Middle frontal gyrus (tissue), 1 donor: ENCODE measurements at regions not wholly inside any gene's neighbourhood (a gene's known extent, or its start where the extent isn't known, plus 50 kb on each side); places are given as distances from the start of the nearest gene placed in this dataset.
"Not testable (repeated sequence)": the region's sequence is repeated elsewhere in the genome, so short reads cannot be mapped to it uniquely, and the experiment has no call there.

ENCODE experiments used
- DNase-seq: peaks from one replicate; pipeline ENCODE4 v3.0.0-alpha.2; 2015; ENCODE audit warnings: low spot score; ENCODE audit errors: extremely low spot score

GRCh38 chr13:101003566-101003965 is 329.0 kb upstream of the TMTC4 start:
- DNase-seq: no peak

GRCh38 chr13:100989392-100989791 is 314.8 kb upstream of the TMTC4 start:
- no peak for DNase-seq

DNA sequence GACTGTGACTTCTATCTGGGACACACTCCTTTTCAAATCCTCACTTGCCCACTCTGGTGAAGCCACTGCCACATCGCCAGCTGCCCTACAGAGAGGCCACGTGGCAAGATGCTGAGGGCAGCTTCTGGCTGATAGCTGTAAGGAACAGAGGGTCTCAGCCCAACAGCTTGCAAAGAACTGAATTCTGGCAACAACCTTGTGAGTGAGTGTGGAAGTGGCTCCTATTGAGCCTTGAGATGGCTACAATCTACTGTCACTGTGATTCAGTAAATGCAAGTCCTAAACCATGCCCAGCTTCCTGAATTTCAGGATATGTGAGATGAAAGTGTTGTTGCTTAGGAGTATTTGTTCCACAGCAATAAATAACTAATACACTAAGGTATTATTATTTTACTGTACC is 314.3 kb upstream of the TMTC4 start:
- DNase-seq: no peak

GRCh38 chr13:100987948-100988347 is 313.4 kb upstream of the TMTC4 start:
- no peak for DNase-seq

- no peak for DNase-seq
Measured at GRCh38 chr13:100986571-100986970, 312.0 kb upstream of the TMTC4 start.

DNA sequence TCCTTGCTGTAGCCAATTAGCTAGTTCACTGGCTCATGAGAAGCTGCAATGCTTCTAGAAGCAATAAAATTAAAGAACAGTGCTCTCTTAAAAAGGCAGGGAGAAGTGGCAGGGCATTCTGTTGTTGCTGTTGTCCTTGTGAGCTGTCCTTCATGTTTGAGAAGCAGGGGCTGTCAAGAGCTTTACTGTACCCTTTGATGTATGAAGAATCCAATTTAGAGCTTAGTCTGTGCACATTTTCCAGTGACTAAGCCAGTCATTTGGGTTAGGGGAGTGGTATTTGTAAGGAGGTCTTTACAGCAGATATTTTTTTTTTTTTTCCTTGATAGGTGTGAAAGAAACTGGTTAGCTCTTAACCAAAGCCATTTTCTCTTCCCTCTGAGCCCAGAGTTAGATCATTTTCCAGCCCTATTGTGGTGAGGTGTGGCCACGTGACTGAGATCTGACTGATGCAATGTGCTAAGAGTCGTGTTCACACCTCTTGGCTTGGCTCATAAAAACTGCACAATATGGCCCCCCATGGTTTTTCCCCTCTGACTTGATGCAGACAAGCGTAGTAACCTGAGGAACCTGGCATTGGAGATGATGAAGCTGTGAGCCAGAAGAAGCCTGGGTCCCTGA is 309.6 kb upstream of the TMTC4 start:
- DNase-seq: no peak

- DNase-seq: no peak
Measured at GRCh38 chr13:100983111-100983510, 308.5 kb upstream of the TMTC4 start.

- no peak for DNase-seq
Measured at GRCh38 chr13:100980171-100980570, 305.6 kb upstream of the TMTC4 start.

GRCh38 chr13:100977841-100978240 is 303.2 kb upstream of the TMTC4 start:
- DNase-seq: no peak

- no peak for DNase-seq
Measured at GRCh38 chr13:100976993-100977392, 302.4 kb upstream of the TMTC4 start.

DNA sequence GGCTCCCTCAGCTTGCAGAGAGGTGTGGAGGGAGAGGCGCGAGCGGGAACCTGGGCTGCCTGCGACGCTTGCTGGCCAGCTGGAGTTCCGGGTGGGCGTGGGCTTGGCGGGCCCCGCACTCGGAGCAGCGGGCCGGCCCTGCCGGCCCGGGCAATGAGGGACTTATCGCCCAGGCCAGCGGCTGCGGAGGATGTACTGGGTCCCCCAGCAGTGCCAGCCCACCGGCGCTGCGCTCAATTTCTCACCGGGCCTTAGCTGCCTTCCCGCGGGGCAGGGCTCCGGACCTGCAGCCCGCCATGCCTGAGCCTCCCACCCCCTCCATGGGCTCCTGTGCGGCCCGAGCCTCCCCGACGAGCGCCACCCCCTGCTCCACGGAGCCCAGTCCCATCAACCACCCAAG is 301.1 kb upstream of the TMTC4 start:
- not testable (repeated sequence) for DNase-seq

- DNase-seq: no peak
Measured at GRCh38 chr13:100962585-100962984, 288.0 kb upstream of the TMTC4 start.

- DNase-seq: no peak
Measured at GRCh38 chr13:100961186-100961585, 286.6 kb upstream of the TMTC4 start.

DNA sequence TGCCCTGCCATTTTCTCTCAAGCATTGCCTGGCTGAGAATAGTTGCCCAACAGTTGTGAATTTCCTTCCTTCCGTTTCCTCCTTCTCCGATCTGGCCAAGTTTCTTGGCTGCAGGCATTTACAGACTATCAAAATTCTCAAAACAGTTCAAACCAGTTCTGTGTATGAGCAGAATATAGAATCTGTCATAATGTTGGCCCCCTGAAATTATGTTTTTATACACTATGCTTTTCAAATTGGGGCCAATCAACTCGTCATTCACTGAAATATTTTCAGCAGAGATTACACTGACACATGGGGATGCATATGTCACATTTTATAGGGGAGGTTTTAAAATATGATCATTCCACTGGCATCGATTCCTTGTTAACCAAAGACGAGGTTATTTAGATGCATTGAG is 284.2 kb upstream of the TMTC4 start:
- DNase-seq: no peak

DNA sequence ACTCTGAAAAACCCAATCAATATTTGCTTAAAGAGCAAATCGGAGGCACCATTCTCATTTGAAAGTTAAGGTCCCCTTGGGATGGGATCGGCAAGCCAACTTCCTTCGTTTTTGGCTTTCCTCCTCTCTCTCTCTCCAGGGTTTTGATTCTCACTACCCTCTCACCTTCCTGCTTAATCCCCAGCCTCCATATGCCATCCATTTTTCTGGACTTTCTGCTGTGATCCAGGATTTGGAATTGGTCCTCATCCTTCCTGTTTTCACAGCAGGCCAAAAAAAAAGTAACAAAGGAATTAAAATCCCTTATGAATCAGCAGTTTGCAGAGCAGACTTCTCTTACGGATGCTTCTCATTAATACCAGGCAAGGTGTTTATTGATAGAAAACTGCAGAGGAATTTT is 283.1 kb upstream of the TMTC4 start:
- DNase-seq: no peak

DNA sequence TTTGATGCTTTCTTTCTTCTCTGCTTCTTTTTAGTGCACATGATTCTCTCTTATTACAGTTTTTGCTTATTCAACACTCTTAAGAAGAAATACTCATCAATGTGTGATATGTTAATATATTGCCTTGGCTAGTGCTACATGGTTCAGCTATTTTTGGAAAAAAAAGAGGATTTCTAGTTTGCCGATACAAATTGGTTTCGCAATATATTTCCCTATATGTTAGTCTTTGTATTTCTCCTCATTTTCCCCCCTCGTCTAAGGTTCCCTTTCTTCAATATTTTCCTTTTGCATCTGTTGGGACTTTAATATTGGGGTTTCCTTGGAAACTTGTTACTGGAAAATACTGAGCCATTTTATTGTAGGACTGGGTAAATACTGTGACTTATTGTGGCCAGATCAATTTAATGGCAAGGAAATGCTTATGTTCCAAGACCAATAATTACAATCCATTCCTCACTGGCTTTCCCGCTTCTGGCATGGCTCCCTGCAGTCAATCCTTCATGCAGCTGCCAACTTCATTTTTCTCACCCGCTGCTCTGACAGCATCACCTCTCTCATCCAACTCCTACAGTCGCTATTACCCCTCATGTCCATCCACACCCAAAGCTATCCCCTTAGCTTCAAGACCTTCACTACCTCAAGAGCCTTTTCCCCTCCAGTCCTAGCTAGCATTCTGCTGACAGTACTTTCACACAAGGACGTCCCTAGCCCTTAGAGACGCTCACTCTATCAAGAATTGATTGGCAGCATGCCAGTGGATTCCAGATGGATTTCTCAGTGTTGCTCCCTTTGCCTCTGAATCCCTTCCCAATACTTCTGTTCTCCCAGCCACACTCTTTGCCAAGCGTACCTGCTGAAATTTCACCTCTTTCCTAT is 280.1 kb upstream of the TMTC4 start:
- no peak for DNase-seq

GRCh38 chr13:100951016-100951415 is 276.4 kb upstream of the TMTC4 start:
- no peak for DNase-seq

GRCh38 chr13:100948937-100949336 is 274.3 kb upstream of the TMTC4 start:
- not testable (repeated sequence) for DNase-seq

DNA sequence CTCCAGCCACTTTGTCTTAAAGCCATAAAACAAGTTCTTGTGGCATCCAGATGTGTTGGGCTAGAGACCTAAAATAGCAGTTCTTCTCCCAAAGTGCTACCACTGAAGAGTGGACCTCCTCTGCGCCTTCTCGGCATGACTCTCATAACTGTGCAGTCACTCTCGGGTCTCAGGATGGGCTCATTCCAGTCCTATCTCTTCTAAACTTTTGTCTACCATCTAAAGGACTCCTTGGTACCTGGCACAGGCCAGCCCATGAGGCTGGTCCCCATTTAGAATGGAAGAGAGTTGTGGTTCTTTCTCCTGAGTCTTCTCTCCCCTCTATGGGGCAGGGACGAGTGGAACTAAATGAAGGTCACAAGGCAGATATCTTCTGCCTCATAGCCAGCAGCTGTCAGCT is 272.0 kb upstream of the TMTC4 start:
- no peak for DNase-seq

GRCh38 chr13:100944791-100945345 is 270.3 kb upstream of the TMTC4 start:
- DNase-seq: no peak

GRCh38 chr13:100942742-100943141 is 268.1 kb upstream of the TMTC4 start:
- DNase-seq: no peak
